HG03045 (cell line): ENCODE measurements at regions not wholly inside any gene's neighbourhood (a gene's known extent, or its start where the extent isn't known, plus 50 kb on each side); places are given as distances from the start of the nearest gene placed in this dataset.

Source experiments
- ATAC-seq: cut with Tn5 transposase; IDR thresholded peaks from one replicate; pipeline ENCODE4 v1.9.1; 2021; ENCODE audit warnings: mild to moderate bottlenecking, moderate library complexity; ENCODE audit not compliant: unreplicated experiment

- no peak for ATAC-seq
Measured at GRCh38 chrX:15985937-15986336, 131.3 kb upstream of the AP1S2 start.

- no peak for ATAC-seq
Measured at GRCh38 chrX:15983034-15983433, 128.4 kb upstream of the AP1S2 start.

GRCh38 chrX:15977644-15978043, 123.0 kb upstream of the AP1S2 start:
- ATAC-seq = no peak

- ATAC-seq = no peak
Measured at GRCh38 chrX:15976396-15976795, 121.8 kb upstream of the AP1S2 start.

- no peak for ATAC-seq
Measured at GRCh38 chrX:15973946-15974345, 119.3 kb upstream of the AP1S2 start.

GRCh38 chrX:15973299-15973698, 118.7 kb upstream of the AP1S2 start:
- ATAC-seq = no peak

GRCh38 chrX:15971696-15972095, 117.1 kb upstream of the AP1S2 start:
- ATAC-seq = no peak

GRCh38 chrX:15963858-15964257, 109.2 kb upstream of the AP1S2 start:
- ATAC-seq = no peak

- no peak for ATAC-seq
Measured at GRCh38 chrX:15960237-15960636, 105.6 kb upstream of the AP1S2 start.

- ATAC-seq = no peak
Measured at GRCh38 chrX:15956681-15957080, 102.1 kb upstream of the AP1S2 start.

GRCh38 chrX:15953801-15954200, 99.2 kb upstream of the AP1S2 start:
- no peak for ATAC-seq

GRCh38 chrX:15952212-15952611, 97.6 kb upstream of the AP1S2 start:
- no peak for ATAC-seq

- ATAC-seq = no peak
Measured at GRCh38 chrX:15948318-15948660, 93.7 kb upstream of the AP1S2 start.

GRCh38 chrX:15947648-15948317, 93.2 kb upstream of the AP1S2 start:
- no peak for ATAC-seq

- no peak for ATAC-seq
Measured at GRCh38 chrX:15946783-15947580, 92.4 kb upstream of the AP1S2 start.

GRCh38 chrX:15943391-15943790, 88.8 kb upstream of the AP1S2 start:
- ATAC-seq = no peak

GRCh38 chrX:15942307-15942706, 87.7 kb upstream of the AP1S2 start:
- ATAC-seq = no peak

- ATAC-seq = no peak
Measured at GRCh38 chrX:15939737-15940136, 85.1 kb upstream of the AP1S2 start.

- no peak for ATAC-seq
Measured at GRCh38 chrX:15938072-15938471, 83.5 kb upstream of the AP1S2 start.

GRCh38 chrX:15931362-15931761, 76.7 kb upstream of the AP1S2 start:
- ATAC-seq = no peak

- no peak for ATAC-seq
Measured at GRCh38 chrX:15930585-15930984, 76.0 kb upstream of the AP1S2 start.

GRCh38 chrX:15929194-15929593, 74.6 kb upstream of the AP1S2 start:
- no peak for ATAC-seq

- no peak for ATAC-seq
Measured at GRCh38 chrX:15926622-15927021, 72.0 kb upstream of the AP1S2 start.
